Spleen (tissue), 11 donors: ENCODE measurements at regions not wholly inside any gene's neighbourhood (a gene's known extent, or its start where the extent isn't known, plus 50 kb on each side); places are given as distances from the start of the nearest gene placed in this dataset.

Source experiments
- DNase-seq: peaks from one replicate; pipeline ENCODE4 v3.0.0-alpha.2; 2020
- H3K27ac ChIP-seq, 8 donors: fragments of 200-600 bp; sonication (generic) in 7 of 8; 1 replicate in 4 of 8; 2 replicates in 4 of 8; pipeline versions ENCODE4 v1.5.0 to v1.8.0; 2016 to 2021; ENCODE audit warnings: inconsistent platforms in 4 of 8, mild to moderate bottlenecking in 4 of 8, moderate library complexity in 1 of 8
- H3K27me3 ChIP-seq, 7 donors: fragments of 200-600 bp; sonication (generic) in 6 of 7; replicated peaks in 1 of 7; 1 replicate in 4 of 7; 2 replicates in 3 of 7; pipeline versions ENCODE4 v1.5.0 to v1.8.0; 2016 to 2021; ENCODE audit warnings: inconsistent platforms in 3 of 7, mild to moderate bottlenecking in 1 of 7
- H3K36me3 ChIP-seq, 6 donors: fragments of 200-600 bp; sonication (generic) in 5 of 6; 1 replicate in 4 of 6; 2 replicates in 2 of 6; pipeline versions ENCODE4 v1.5.0 to v1.8.0; 2016 to 2021; ENCODE audit warnings: inconsistent platforms in 2 of 6
- H3K4me1 ChIP-seq, 6 donors: fragments of 200-600 bp; sonication (generic) in 5 of 6; 1 replicate in 3 of 6; 2 replicates in 3 of 6; pipeline versions ENCODE4 v1.5.0 to v1.8.0; 2016 to 2021; ENCODE audit warnings: inconsistent platforms in 3 of 6
- H3K4me3 ChIP-seq, 8 donors: fragments of 200-600 bp; sonication (generic) in 7 of 8; 1 replicate in 4 of 8; 2 replicates in 4 of 8; pipeline versions ENCODE4 v1.5.0 to v1.8.0; 2016 to 2021; ENCODE audit warnings: inconsistent platforms in 4 of 8, mild to moderate bottlenecking in 4 of 8, moderate library complexity in 2 of 8
- H3K9me3 ChIP-seq, 8 donors: fragments of 200-600 bp; sonication (generic) in 7 of 8; 1 replicate in 4 of 8; 2 replicates in 4 of 8; pipeline versions ENCODE4 v1.5.0 to v1.8.0; 2016 to 2021; ENCODE audit warnings: inconsistent platforms in 4 of 8
- POLR2A ChIP-seq, 3 donors: fragments of 450-650 bp; IDR thresholded peaks; one replicate each; pipeline ENCODE4 v1.5.1; 2017; ENCODE audit warnings: antibody characterized with exemption in 3 of 3, mild to moderate bottlenecking in 1 of 3
- POLR2AphosphoS5 ChIP-seq, 3 donors: sonication (generic); formaldehyde crosslinking; IDR thresholded peaks; one replicate each; pipeline ENCODE4 v1.5.1; 2017; ENCODE audit warnings: antibody characterized with exemption in 3 of 3
- whole genome bisulfite sequencing, 5 donors: extraction: QIAGEN DNeasy Blood & Tissue Kit in 3 of 5; methylation state at CpG; one replicate each; pipeline versions ENCODE4 v1.1.5 to v1.1.7; 2013 to 2018; 5-methylcytosine and 5-hydroxymethylcytosine counted together
- intact Hi-C: fragments of 100-400 bp; cut with DNase I; formaldehyde crosslinking; loops from one replicate; pipeline ENCODE4 v1.15.0; 2023; ENCODE audit warnings: low total_unique reads
- TF ChIP-seq, protein P1 (sequence below), 11 experiments: fragments of 200-600 bp in 7 of 11; fragments of 450-650 bp in 4 of 11; sonication (generic) in 4 of 11; IDR thresholded peaks in 8 of 11; conservative IDR thresholded peaks in 3 of 11; 1 replicate in 7 of 11; 2 replicates in 4 of 11; pipeline versions ENCODE4 v1.4.0 to v1.8.0; 2016 to 2021; ENCODE audit warnings: antibody characterized with exemption in 11 of 11, inconsistent platforms in 4 of 11, mild to moderate bottlenecking in 1 of 11
- donor health status: healthy with polysubstance abuse.
- donor health status: DM: no; HTN: no; CAD: no; lungs with moderate emphysema.
- donor health status: DM: no; HTN: no; CAD: no.
- donor health status: Bipolar disorder and iron deficiency.
- donor health status: healthy.
- donor health status: DM: no; HTN: no; CAD: no.
- donor health status: DM: yes; HTN: yes; CAD: no.

DNA sequence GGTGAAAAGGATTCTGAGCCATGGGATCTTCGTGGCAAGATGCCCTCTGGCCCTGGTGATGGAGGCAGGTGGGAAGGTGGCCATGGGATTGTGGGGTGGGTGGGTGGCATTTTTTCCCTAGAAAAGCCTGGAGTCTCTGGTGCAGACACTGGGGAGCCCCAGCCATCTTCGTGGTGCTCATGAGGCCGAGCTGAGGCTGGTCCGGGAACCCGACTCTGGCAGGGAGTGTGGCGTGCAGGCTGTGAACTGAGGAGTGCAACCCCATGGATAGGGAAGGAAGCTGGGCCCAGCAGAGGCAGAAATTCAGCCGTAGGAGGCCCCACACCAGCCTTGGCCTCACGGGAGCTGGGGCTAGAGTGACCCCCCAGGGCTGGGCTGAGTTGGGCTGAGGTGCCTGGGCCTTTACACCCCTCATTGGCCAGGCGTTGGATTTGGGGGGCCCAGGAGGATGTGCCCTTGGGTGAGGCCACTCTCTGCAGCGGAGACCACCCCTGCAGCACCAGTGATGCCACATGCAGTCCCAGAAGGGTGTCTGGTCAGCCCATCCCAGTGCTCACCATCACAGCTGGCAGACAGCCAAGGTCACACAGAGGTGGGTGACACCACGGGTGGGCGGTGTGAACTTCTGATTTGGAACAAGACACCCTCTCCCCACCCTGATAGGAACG is 115.6 kb upstream of the HDAC4 start:
- intact Hi-C loops = no loop called here
- H3K4me3 ChIP-seq = no peak overlapping the region
- no peaks in the 10 kb centered on the region for H3K36me3 ChIP-seq
- 76 to 86% (median 85%) methylated on average over 9 to 13 of the region's 13 CpGs for WGBS, 5 donors
- TF ChIP-seq, protein P1, sequence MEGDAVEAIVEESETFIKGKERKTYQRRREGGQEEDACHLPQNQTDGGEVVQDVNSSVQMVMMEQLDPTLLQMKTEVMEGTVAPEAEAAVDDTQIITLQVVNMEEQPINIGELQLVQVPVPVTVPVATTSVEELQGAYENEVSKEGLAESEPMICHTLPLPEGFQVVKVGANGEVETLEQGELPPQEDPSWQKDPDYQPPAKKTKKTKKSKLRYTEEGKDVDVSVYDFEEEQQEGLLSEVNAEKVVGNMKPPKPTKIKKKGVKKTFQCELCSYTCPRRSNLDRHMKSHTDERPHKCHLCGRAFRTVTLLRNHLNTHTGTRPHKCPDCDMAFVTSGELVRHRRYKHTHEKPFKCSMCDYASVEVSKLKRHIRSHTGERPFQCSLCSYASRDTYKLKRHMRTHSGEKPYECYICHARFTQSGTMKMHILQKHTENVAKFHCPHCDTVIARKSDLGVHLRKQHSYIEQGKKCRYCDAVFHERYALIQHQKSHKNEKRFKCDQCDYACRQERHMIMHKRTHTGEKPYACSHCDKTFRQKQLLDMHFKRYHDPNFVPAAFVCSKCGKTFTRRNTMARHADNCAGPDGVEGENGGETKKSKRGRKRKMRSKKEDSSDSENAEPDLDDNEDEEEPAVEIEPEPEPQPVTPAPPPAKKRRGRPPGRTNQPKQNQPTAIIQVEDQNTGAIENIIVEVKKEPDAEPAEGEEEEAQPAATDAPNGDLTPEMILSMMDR (IDR thresholded peaks at IDR 0.05 in 8 of 11, conservative IDR thresholded peaks at IDR 0.05 in 3 of 11) = no peak
- TF ChIP-seq POLR2A (IDR thresholded peaks at IDR 0.05) (no peak), POLR2AphosphoS5 (IDR thresholded peaks at IDR 0.05) (no peak)
- peak; percentile 51 for DNase-seq
- no peak overlapping the region for H3K27ac ChIP-seq
- H3K9me3 ChIP-seq = no peaks in the 10 kb centered on the region
- peaks cover 0 to 17% (median 0%) of the 10 kb centered on the region in 7 donors for H3K27me3 ChIP-seq
- H3K4me1 ChIP-seq = no peaks in the 10 kb centered on the region

DNA sequence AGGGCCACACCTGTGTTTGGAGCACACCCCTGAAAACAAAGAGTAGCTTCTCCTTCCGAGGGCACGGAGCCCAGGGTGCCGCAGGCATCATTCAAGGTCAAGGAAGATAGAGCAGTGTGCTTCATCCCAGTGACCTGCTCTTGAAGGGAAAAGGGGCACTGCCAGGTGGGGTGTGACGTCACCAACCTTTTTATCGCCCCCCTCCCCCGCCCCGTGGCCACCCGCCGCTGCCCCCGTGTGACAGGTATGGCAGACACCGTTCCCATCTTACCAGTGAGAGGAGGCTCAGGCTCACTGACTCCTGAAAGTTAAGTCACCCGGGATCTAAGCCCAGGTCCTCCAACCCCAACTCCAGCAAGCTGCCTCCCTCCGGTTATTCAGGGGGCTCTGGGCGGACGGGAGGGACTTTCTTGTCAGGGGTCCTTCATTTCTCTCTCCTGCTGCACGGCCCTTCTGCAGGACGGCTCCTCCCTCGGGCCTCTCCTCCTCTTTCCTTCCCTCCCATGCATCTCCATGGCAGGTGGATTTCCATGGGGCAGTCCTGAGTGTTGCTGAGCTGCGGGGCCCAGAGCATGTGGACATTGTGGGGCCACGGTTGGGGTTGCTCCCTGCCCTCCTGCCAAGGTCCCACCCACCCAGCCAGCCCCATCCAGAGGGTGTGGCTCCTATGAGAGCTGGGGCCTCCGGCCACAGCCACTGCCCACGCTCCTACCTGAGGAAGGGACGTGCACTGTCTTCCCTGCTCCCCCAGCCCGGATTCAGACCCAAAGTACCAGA is 114.1 kb upstream of the HDAC4 start:
- intact Hi-C loops = no loop called here
- 76 to 88% (median 85%) methylated on average over 17 to 24 of the region's 24 CpGs for WGBS, 5 donors
- no peaks in the 10 kb centered on the region for H3K9me3 ChIP-seq
- TF ChIP-seq, protein P1 (IDR thresholded peaks at IDR 0.05 in 8 of 11, conservative IDR thresholded peaks at IDR 0.05 in 3 of 11) = no peak
- TF ChIP-seq POLR2AphosphoS5 (IDR thresholded peaks at IDR 0.05) = no peak
- TF ChIP-seq POLR2A (IDR thresholded peaks at IDR 0.05) = no peak
- H3K27ac ChIP-seq = no peak overlapping the region
- H3K4me3 ChIP-seq = no peak overlapping the region
- H3K4me1 ChIP-seq = no peaks in the 10 kb centered on the region
- peaks cover 0 to 12% (median 0%) of the 10 kb centered on the region in 7 donors for H3K27me3 ChIP-seq
- no peaks in the 10 kb centered on the region for H3K36me3 ChIP-seq
- DNase-seq = no peak

DNA sequence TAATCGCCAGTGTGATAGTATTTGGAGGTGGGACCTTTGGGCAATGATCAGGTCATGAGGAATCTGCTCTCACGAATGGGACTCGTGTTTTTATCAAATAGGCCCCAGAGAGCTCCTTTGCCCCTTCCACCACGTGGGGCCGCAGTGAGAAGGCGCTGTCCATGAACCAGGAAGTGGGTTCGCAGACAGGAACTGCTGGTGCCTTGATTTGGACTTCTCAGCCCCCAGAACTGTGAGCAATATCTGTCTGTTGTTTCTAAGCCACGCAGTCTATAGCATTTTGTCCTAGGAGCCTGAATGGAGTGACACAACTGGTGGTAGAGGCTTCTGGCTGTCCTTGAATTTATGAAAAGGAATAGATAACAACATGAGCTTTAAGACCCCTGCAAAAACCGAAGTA is 111.2 kb upstream of the HDAC4 start:
- no peak for DNase-seq
- no peak overlapping the region for H3K27ac ChIP-seq
- WGBS, 5 donors = 83 to 90% (median 86%) methylated on average over 9 of the region's 9 CpGs
- no peaks in the 10 kb centered on the region for H3K9me3 ChIP-seq
- H3K4me3 ChIP-seq = no peak overlapping the region
- H3K36me3 ChIP-seq = no peaks in the 10 kb centered on the region
- H3K27me3 ChIP-seq = peaks cover 0 to 14% (median 0%) of the 10 kb centered on the region in 7 donors
- H3K4me1 ChIP-seq = peaks cover 0 to 9% (median 0%) of the 10 kb centered on the region in 6 donors
- TF ChIP-seq, protein P1 (IDR thresholded peaks at IDR 0.05 in 8 of 11, conservative IDR thresholded peaks at IDR 0.05 in 3 of 11) = no peak
- intact Hi-C loops = no loop called here
